ENCODE measurements at regions not wholly inside any gene's neighbourhood (a gene's known extent, or its start where the extent isn't known, plus 50 kb on each side); places are given as distances from the start of the nearest gene placed in this dataset.

- no peak for DNase-seq (ENCODE audit: extremely low read depth, insufficient read length)
- Histone ChIP-seq H3K4me3 (replicated peaks; ENCODE audit: low read depth, low read length) (no peak overlapping the region), H3K36me3 (ENCODE audit: control insufficient read depth, insufficient read depth, low read length) (no peaks in the 10 kb centered on the region), H3K27me3 (replicated peaks; ENCODE audit: control insufficient read depth, insufficient read depth, low read length) (no peaks in the 10 kb centered on the region)
- TF ChIP-seq CTCF (IDR thresholded peaks at IDR 0.05; ENCODE audit: insufficient read depth, low read length, poor library complexity, severe bottlenecking) = no peak
Observed at GRCh38 chr1:234882898-234883297, 245.7 kb downstream of the TOMM20 start.

GRCh38 chr1:234881893-234882771 lies 246.5 kb downstream of the TOMM20 start:
- no peak for TF ChIP-seq CTCF (IDR thresholded peaks at IDR 0.05; ENCODE audit: insufficient read depth, low read length, poor library complexity, severe bottlenecking)
- H3K27me3 ChIP-seq (replicated peaks; ENCODE audit: control insufficient read depth, insufficient read depth, low read length) = no peaks in the 10 kb centered on the region
- peak; percentile 61 for DNase-seq (ENCODE audit: extremely low read depth, insufficient read length)
- peak overlapping the region; percentile 4; the same call in 1 of the 2 replicates for H3K4me3 ChIP-seq (replicated peaks; ENCODE audit: low read depth, low read length)
- H3K36me3 ChIP-seq (ENCODE audit: control insufficient read depth, insufficient read depth, low read length) = no peaks in the 10 kb centered on the region

GRCh38 chr1:234879147-234880080 lies 249.2 kb downstream of the TOMM20 start:
- no peak for TF ChIP-seq CTCF (IDR thresholded peaks at IDR 0.05; ENCODE audit: insufficient read depth, low read length, poor library complexity, severe bottlenecking)
- H3K27me3 ChIP-seq (replicated peaks; ENCODE audit: control insufficient read depth, insufficient read depth, low read length) = no peaks in the 10 kb centered on the region
- DNase-seq (ENCODE audit: extremely low read depth, insufficient read length) = no peak
- H3K4me3 ChIP-seq (replicated peaks; ENCODE audit: low read depth, low read length) = no peak overlapping the region
- H3K36me3 ChIP-seq (ENCODE audit: control insufficient read depth, insufficient read depth, low read length) = no peaks in the 10 kb centered on the region

GRCh38 chr1:234878288-234878687 lies 250.3 kb downstream of the TOMM20 start:
- no peaks in the 10 kb centered on the region for H3K27me3 ChIP-seq (replicated peaks; ENCODE audit: control insufficient read depth, insufficient read depth, low read length)
- DNase-seq (ENCODE audit: extremely low read depth, insufficient read length) = no peak
- H3K4me3 ChIP-seq (replicated peaks; ENCODE audit: low read depth, low read length) = no peak overlapping the region
- TF ChIP-seq CTCF (IDR thresholded peaks at IDR 0.05; ENCODE audit: insufficient read depth, low read length, poor library complexity, severe bottlenecking) = no peak
- H3K36me3 ChIP-seq (ENCODE audit: control insufficient read depth, insufficient read depth, low read length) = no peaks in the 10 kb centered on the region

- DNase-seq (ENCODE audit: extremely low read depth, insufficient read length) = no peak
- Histone ChIP-seq H3K36me3 (ENCODE audit: control insufficient read depth, insufficient read depth, low read length) (no peaks in the 10 kb centered on the region), H3K4me3 (replicated peaks; ENCODE audit: low read depth, low read length) (no peak overlapping the region), H3K27me3 (replicated peaks; ENCODE audit: control insufficient read depth, insufficient read depth, low read length) (no peaks in the 10 kb centered on the region)
- TF ChIP-seq CTCF (IDR thresholded peaks at IDR 0.05; ENCODE audit: insufficient read depth, low read length, poor library complexity, severe bottlenecking) = no peak
Observed at GRCh38 chr1:234877761-234878160, 250.9 kb downstream of the TOMM20 start.

Data from GM06990 (cell line).